Occipital lobe (tissue), 1 donor: ENCODE measurements at regions not wholly inside any gene's neighbourhood (a gene's known extent, or its start where the extent isn't known, plus 50 kb on each side); places are given as distances from the start of the nearest gene placed in this dataset.
"Not testable (repeated sequence)": the region's sequence is repeated elsewhere in the genome, so short reads cannot be mapped to it uniquely, and the experiment has no call there.

Source experiments
- DNase-seq: peaks from one replicate; lab custom pipeline; 2025; lab: John Stamatoyannopoulos, UW

GRCh38 chr16:10312784-10313724, 72.8 kb upstream of the ATF7IP2 start:
- no peak for DNase-seq

DNA sequence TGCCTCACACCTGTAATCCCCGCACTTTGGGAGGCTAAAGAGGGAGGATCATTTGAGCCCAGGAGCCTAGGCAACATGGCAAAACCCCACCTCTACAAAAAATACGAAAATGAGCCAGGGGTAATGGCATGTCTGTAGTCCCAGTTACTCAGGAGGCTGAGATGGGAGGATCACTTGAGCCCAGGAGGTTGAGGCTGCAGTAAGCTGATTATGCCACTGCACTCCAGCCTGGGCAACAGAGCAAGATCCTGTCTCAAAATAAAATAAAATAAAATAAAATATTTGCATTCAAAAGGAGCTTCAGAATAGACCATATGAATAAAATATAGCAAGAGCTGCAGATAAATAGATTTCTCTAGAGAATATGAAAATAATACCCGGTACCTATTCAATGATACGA, 71.5 kb upstream of the ATF7IP2 start:
- no peak for DNase-seq

DNA sequence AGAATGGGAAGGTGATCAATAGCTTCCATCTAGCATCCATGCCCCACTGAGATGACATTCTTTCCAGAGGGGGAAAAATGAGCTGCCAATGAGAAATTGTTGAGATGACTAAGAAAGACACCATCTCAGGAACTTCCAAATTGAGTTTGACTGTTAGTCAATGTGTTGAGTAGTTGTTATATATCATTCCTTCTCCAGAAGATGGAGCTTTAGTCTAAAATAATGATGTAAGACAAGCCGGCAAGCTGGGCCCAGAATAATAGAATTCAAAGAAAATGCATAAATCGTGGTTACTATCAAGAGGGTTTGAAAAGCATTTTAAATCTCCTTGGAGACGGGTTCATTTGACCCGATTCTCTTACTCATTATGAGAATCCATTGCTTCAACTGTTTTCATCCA, 71.0 kb upstream of the ATF7IP2 start:
- no peak for DNase-seq

DNA sequence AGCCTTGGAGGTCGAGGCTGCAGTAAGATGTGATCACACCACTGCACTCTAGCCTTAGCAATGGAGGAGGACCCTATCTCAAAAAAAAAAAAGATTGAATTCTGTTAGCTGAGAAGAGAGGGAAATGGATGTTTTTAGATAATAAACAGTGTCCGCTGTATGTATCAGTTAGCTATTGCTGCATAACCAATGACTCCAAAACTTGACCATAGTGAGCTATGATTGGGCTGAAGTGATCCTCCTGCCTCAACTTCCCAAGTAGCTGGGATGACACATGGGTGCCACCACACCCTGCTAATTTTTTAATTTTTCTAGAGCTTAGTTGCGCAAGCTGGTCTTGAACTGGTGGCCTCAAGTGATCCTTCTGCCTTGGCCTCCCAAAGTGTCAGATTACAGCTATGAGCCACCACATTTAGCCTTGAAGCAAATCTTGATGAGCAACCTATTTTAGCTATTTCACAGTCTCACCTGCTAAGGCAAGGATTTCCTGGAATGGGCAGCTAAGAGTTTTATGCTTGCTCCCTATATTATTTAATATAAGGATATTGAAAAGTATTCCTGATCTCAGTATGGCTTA, 68.3 kb upstream of the ATF7IP2 start:
- no peak for DNase-seq

GRCh38 chr16:10318798-10319500, 66.9 kb upstream of the ATF7IP2 start:
- DNase-seq, result no peak

- DNase-seq, result no peak
Measured at GRCh38 chr16:10321407-10322387, 64.2 kb upstream of the ATF7IP2 start.

- DNase-seq, result no peak
Measured at GRCh38 chr16:10322723-10323527, 62.9 kb upstream of the ATF7IP2 start.

GRCh38 chr16:10323528-10323869, 62.4 kb upstream of the ATF7IP2 start:
- DNase-seq, result no peak

DNA sequence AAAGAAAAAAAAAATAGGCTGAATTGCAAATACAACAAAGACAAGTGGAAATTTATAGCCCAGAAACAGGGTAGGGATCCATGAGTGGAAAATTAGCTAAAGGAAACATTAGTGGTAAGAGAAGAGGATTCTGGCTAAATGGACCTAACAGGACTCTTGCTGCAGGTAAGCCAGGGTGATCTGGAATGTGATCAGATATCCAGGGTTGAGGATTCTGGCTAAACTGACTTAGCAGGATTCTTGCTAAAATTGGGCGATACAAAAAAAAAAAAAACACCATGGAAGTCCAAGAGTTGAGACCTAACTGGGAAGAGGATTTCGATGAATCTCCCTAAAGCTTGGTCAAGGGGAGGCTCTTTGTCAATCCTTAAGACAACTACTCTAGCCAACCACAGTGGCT, 61.7 kb upstream of the ATF7IP2 start:
- no peak for DNase-seq

DNA sequence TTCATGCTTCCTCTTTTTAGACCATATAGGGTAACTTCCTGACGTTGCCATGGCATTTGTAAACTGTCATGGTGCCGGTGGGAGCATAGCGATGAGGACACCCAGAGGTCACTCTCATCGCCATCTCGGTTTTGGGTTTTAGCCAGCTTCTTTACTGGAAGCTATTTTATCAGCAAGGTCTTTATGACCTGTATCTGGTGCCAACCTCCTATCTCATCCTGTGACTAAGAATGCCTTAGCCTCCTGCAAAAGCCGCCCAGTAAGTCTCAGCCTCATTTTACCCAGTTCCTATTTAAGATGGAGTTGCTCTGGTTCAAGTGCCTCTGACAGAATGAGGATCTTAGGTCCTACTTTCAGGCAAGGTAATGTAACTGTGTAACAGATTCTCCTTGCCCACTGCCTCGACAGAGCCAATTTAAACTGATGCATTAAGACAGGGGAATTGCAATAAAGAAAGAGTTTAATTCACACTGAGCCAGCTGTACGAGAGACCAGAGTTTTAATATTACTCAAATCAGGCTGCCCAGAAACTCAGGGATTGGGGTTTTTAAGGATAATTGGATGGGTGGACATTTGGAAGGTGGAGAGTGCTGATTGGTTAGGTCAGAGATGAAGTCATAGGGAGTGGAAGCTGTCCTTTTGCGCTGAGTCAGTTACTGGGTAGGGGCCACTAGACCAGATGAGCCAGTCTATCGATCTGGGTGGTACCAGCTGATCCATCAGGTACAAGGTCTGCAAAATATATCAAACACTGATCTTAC, 59.9 kb upstream of the ATF7IP2 start:
- no peak for DNase-seq

DNA sequence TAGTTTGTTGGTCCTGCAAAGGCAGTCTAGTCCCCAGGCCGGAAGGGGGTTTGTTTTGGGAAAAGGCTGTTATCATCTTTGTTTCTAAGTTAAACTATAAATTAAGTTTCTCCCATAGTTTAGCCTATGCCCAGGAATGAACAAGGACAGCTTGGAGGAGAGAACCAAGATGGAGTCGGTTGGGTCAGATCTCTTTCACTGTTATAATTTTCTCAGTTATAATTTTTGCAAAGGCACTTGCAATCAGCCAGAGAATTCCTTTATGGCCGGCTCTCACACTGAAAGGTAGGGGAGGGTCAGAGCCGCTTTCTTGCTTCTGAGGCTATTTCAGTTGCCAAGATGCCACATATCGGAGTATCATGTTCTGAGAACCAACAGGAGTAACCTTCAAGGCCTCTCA, 59.2 kb upstream of the ATF7IP2 start:
- DNase-seq, result no peak

- DNase-seq, result not testable (repeated sequence)
Measured at GRCh38 chr16:10328291-10328690, 57.6 kb upstream of the ATF7IP2 start.

DNA sequence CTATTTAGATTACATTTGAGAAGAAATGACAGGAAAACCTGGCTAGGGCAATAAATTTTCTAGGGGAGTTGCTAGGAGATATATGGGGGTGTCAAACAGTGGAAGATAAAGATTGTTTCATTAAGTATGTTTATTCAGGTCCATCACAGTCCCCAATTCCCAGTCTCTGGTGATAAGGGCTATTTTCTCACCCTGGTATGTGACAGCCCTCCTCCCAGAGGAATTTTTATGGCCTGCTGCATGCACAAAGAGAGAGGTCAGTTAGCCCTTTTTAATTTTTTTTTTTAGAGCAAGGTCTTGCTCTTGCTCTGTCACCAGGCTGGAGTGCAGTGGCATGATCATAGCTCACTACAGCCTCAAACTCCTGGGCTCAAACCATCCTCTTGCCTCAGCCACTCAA, 53.6 kb upstream of the ATF7IP2 start:
- no peak for DNase-seq

DNA sequence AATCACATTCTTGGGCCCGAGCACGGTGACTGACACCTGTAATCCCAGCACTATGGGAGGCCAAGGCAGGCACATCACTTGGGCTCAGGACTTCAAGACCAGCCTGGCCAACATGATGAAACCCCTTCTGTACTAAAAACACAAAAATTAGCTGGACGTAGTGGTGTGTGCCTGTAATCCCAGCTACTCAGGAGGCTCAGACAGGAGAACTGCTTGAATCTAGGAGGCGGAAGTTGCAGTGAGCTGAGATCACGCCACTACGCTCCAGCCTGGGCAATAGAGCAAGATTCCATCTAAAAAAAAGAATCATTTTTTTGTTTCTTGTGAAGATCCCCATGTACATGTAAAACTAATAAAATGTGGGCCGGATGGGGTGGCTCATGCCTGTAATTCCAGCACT, 53.1 kb upstream of the ATF7IP2 start:
- no peak for DNase-seq

- no peak for DNase-seq
Measured at GRCh38 chr16:10333321-10334032, 52.4 kb upstream of the ATF7IP2 start.

DNA sequence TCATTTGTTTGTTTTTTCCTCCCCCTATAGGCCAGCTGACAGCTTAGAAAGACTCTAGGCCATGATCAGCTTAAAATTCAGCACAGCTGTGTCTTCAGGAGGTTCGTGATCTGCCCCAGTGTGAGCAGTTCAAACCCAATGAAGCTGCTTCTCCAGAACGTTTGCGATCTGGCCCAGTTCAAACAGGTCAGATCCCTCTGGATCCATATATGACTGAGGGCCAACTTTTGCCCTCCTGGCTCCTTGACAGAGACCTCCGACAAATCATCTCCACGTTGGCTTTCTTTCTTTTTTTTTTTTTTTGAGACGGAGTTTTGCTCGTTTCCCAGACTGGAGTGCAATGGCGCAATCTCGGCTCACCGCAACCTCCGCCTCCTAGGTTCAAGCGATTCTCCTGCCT, 50.2 kb upstream of the ATF7IP2 start:
- no peak for DNase-seq
